ENCODE measurements at regions not wholly inside any gene's neighbourhood (a gene's known extent, or its start where the extent isn't known, plus 50 kb on each side); places are given as distances from the start of the nearest gene placed in this dataset.
"Not testable (repeated sequence)": the region's sequence is repeated elsewhere in the genome, so short reads cannot be mapped to it uniquely, and the experiment has no call there.

DNA sequence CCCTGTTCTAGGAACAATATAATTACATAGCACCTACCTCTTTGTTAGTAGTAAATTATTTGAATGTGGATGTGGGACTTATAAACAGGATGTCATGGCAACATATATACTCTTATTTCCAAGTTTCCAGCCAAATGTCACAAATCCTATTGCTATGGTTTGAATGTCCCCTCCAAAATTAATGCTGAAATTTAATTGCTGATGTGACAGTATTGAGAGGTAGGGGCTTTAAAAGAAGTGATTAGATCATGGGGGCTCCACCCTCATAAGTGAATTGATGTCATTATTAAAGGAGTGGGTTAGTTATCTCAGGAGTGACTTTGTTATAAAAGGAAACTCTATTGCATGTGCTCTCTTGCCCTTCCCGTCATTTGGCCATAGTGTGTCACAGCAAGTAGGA lies 164.2 kb upstream of the ATF7IP start:
- TF ChIP-seq, protein P1, sequence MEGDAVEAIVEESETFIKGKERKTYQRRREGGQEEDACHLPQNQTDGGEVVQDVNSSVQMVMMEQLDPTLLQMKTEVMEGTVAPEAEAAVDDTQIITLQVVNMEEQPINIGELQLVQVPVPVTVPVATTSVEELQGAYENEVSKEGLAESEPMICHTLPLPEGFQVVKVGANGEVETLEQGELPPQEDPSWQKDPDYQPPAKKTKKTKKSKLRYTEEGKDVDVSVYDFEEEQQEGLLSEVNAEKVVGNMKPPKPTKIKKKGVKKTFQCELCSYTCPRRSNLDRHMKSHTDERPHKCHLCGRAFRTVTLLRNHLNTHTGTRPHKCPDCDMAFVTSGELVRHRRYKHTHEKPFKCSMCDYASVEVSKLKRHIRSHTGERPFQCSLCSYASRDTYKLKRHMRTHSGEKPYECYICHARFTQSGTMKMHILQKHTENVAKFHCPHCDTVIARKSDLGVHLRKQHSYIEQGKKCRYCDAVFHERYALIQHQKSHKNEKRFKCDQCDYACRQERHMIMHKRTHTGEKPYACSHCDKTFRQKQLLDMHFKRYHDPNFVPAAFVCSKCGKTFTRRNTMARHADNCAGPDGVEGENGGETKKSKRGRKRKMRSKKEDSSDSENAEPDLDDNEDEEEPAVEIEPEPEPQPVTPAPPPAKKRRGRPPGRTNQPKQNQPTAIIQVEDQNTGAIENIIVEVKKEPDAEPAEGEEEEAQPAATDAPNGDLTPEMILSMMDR (IDR thresholded peaks at IDR 0.05; ENCODE audit: borderline replicate concordance, insufficient read depth, low read depth, low read length) = no peak
- no peak overlapping the region for H3K4me3 ChIP-seq (ENCODE audit: low read depth, low read length)

DNA sequence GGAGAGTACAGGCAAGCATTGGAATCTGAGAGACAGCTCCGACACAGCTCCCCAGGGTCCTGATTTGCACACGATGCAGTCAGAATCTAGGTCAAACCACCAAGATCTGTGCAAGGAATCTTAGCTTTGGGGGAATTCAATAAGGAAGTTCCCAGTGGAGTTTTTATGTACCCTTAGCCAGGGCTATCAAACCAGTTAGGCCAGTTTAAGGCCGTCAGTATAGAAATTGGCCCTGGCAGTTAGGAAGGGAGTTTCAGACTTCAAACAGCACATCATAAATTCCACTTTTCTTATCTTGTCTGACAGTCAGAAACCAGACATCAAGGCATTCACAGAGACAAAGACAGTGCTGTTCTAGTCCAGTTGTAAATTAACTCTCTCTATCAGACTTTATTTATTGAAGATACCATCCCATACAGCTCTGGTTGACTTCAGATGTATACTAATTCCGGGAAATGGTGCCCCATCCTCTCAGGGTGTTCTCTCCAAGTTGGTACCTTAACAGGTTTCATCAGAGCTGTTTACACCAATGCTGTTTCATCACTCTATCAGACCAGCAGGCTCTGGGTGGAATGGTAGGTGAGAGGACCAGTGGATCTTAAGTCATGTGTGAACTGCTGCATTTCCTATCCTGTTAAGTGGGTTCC lies 157.5 kb upstream of the ATF7IP start:
- TF ChIP-seq, protein P1 (IDR thresholded peaks at IDR 0.05; ENCODE audit: borderline replicate concordance, insufficient read depth, low read depth, low read length) = no peak
- H3K4me3 ChIP-seq (ENCODE audit: low read depth, low read length) = no peak overlapping the region

DNA sequence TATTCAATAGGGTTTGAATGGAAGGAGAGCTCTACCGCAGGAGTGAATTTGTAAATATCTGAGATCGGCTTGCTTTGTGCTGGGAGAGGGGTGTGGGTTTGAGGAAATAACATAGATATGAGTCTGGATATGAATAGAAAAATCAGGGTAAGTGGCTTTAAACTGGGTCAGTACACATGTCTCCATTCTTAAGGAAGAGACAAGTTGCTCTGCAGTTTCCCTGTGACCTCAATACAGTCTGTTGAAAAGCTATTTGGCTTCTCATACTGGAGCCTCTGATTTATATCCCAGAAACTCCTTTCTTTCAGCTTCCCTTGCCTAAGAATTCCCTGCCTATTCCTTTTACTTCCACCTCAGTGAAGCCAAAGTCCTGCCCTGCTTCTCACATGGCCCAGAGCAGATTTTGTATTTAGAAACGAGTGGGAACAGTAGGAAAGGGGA lies 153.5 kb upstream of the ATF7IP start:
- TF ChIP-seq, protein P1 (IDR thresholded peaks at IDR 0.05; ENCODE audit: borderline replicate concordance, insufficient read depth, low read depth, low read length) = no peak

DNA sequence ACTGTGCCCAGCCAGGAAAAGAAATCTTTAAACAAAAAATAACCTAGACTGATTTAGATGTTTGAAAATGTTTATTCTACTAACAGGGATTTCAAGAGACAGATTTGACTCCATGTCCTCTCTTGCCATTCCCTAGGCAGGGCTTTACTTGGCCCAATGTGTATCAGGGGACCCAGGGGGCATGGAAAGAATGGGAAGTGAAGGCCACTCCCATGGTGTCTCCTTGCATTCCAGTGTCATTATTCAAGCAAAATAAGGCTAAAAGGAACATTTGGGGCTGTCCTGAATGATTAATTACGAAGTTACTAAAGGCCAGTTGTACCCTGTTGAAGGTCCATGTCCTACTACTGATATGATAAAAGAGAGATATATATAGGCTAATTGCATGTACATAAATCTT lies 151.9 kb upstream of the ATF7IP start:
- H3K4me3 ChIP-seq (ENCODE audit: low read depth, low read length) = no peak overlapping the region
- TF ChIP-seq, protein P1 (IDR thresholded peaks at IDR 0.05; ENCODE audit: borderline replicate concordance, insufficient read depth, low read depth, low read length) = no peak

More for the DNA sequence above, 153.5 kb upstream of the ATF7IP start:
- H3K4me3 ChIP-seq (ENCODE audit: low read depth, low read length) = no peak overlapping the region

DNA sequence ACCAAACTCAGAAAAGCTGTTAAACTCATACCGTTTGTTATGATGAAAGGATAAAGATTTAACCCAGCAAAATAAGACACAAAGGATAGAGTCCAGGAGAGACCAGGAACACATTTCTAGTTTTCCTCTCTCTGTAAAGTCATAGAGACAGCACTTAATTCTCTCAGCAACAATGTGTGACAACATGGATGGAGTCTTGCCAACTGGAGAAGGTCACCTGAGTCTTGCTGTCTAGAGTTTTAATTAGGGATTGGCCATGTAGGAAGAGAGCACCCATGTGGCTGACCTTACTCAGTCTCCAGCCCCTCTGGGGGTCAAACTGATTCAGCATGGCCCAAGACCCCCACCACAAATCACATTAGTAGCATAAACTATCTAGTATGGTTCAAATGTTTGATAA lies 151.0 kb upstream of the ATF7IP start:
- TF ChIP-seq, protein P1 (IDR thresholded peaks at IDR 0.05; ENCODE audit: borderline replicate concordance, insufficient read depth, low read depth, low read length) = no peak
- H3K4me3 ChIP-seq (ENCODE audit: low read depth, low read length) = no peak overlapping the region

DNA sequence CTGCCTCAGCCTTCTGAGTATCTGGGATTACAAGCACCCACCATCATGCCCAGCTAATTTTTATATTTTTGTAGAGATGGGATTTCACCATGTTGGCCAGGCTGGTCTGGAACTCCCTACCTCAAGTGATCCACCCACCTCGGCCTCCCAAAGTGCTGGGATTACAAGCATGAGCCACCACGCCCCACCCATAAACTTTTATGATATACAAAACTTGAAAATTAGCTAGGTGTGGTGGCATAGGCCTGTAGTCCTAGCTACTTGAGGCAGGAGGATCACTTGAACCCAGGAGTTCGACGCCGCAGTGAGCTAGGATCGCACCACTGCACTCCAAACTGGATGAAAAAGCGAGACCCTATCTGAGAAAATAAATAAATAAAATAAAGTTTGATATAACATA lies 149.5 kb upstream of the ATF7IP start:
- not testable (repeated sequence) for H3K4me3 ChIP-seq (ENCODE audit: low read depth, low read length)

DNA sequence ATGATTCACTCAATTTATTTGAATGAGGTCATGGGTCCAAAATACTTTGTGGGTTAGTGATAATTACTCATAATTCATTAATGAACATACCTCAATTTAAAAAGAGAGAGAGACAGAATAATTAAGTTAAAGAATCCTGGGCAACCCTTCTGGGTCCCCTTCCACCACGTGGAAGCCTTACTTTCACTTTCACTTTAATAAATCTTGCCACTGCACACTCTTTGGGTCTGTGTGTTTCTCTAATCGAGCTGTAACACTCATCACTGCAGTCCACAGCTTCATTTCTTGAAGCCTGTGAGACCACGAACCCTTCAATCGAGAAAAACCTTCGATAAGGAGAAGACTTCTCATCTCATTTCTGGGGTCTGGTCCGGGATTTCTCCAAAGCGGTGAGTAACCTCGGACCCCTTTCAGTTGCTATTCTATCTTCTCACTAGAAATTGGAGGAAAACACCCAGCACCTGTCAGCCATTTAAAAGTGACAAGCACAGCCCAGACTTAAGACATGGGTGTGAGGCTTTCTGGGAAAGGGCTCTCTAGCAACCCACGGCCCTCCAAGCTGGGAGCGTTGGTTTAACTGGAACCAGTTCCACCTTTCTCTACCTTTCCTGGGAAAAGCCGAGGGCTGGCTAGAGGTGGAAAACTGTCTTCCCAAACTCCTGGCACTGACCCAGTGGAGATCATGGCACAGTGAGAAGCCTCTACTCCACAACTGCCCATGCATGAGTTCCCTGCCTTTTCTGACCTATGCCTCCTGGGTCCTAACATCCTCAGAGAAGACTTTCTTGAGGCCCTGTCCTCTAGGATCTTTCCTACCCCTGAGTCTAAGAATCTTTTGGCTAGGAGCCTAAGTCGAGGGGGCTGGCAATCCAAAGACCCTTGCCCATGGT lies 148.8 kb upstream of the ATF7IP start:
- TF ChIP-seq, protein P1 (IDR thresholded peaks at IDR 0.05; ENCODE audit: borderline replicate concordance, insufficient read depth, low read depth, low read length) = no peak
- no peak overlapping the region for H3K4me3 ChIP-seq (ENCODE audit: low read depth, low read length)
